C4-2B (cell line): ENCODE measurements at regions not wholly inside any gene's neighbourhood (a gene's known extent, or its start where the extent isn't known, plus 50 kb on each side); places are given as distances from the start of the nearest gene placed in this dataset.
"Not testable (repeated sequence)": the region's sequence is repeated elsewhere in the genome, so short reads cannot be mapped to it uniquely, and the experiment has no call there.

Source experiments
- H3K27ac ChIP-seq: fragments of 450-650 bp; 2 replicates; pipeline ENCODE4 v1.5.1; 2017
- ZFX ChIP-seq: fragments of 450-650 bp; IDR thresholded peaks from 2 replicates; pipeline ENCODE4 v1.6.1; 2017
- TF ChIP-seq, protein P1 (sequence below): fragments of 450-650 bp; conservative IDR thresholded peaks from 2 replicates; pipeline ENCODE4 v1.5.1; 2017; ENCODE audit warnings: mild to moderate bottlenecking

DNA sequence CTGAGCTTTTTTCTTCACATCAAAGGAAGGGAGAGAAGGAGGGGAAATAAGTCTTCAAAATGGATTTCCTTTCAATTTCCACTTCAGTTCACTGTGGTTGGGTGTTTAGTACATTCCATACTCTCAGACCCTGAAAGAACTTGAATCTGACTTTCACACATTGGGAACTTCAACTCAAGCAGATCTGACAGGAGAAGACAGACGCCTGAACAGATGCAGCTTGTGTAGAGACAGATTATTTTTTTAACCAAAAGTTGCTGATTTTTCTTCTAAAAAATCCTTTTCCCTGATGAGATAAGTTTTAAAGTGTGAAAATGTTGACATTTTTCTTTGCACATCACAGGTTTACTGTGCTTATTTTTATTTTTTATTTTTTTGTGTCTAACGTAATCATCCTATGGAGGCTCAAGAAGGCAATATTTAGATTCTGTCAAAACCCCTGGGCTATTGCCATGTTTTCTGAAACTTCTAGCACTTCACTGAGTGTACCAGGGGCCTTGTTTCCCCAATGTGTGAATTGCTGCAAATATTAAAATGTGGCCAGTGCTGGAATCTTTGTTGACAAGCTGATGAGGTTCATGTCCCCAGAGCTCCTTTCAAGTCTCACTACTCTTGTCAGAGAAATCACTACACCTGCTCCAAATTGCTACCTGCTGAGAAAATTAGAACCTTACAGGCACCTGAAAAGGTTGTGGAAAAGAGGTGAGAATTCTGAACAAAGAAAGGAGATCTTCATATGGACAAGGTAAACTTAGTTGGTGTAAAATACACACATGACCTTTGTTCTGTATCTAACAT, 214.8 kb upstream of the BTBD3 start:
- no peak overlapping the region for H3K27ac ChIP-seq
- TF ChIP-seq ZFX: no peak
- TF ChIP-seq, protein P1, sequence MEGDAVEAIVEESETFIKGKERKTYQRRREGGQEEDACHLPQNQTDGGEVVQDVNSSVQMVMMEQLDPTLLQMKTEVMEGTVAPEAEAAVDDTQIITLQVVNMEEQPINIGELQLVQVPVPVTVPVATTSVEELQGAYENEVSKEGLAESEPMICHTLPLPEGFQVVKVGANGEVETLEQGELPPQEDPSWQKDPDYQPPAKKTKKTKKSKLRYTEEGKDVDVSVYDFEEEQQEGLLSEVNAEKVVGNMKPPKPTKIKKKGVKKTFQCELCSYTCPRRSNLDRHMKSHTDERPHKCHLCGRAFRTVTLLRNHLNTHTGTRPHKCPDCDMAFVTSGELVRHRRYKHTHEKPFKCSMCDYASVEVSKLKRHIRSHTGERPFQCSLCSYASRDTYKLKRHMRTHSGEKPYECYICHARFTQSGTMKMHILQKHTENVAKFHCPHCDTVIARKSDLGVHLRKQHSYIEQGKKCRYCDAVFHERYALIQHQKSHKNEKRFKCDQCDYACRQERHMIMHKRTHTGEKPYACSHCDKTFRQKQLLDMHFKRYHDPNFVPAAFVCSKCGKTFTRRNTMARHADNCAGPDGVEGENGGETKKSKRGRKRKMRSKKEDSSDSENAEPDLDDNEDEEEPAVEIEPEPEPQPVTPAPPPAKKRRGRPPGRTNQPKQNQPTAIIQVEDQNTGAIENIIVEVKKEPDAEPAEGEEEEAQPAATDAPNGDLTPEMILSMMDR: no peak

DNA sequence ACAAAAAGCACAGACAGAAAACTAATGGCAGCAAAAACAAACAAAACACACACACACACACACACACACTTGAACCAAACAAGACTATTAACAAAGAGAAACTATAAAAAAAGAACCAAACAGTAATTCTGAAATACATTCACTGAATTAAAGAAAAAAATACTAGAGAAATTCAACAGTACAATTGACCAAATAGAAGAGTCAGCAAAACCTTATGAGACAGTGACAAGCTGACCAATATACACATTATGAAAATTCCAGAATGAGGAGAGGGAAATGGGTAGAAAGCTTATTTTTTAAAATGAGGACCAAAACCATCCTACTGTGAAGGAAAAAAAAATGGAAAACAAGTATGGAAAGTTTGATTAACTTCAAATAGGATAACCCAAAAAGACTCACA, 212.2 kb upstream of the BTBD3 start:
- TF ChIP-seq, protein P1: no peak
- TF ChIP-seq ZFX: no peak
- H3K27ac ChIP-seq: no peak overlapping the region

DNA sequence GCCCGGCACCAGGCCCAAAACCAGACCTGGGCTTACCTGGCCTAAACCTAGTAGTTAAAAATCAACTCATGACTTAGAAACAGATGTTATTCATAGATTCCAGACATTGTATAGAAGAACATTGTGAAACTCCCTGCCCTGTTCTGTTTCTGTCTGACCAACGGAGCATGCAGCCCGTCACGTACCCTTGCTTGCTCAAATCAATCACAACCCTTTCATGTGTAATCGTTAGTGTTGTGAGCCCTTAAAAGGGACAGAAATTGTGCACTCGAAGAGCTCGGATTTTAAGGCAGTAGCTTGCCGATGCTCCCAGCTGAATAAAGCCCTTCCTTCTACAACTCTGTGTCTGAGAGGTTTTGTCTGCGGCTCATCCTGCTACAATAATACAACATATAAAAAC, 209.5 kb upstream of the BTBD3 start:
- not testable (repeated sequence) for H3K27ac ChIP-seq

DNA sequence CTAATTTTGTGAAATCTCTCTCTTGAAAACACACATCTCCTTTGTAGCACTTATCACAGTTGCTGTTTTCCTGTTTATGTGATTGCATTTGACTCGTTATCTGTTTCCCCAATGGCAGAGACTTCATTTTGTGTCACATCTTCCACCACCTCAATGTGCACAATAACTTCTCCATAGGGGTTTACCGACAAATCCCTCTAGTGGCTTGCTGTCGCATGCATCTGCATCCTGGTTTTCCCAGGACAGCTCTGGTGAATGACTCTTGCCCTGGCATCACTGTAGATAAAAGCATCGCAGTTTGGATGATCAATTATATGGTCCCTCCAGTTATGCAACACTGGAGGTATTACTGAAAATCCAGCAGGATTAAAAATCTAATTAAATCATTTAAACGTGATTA, 206.5 kb upstream of the BTBD3 start:
- TF ChIP-seq, protein P1: peak; percentile 2; the same call in 1 of the 2 replicates
- no peak for TF ChIP-seq ZFX
- no peak overlapping the region for H3K27ac ChIP-seq

DNA sequence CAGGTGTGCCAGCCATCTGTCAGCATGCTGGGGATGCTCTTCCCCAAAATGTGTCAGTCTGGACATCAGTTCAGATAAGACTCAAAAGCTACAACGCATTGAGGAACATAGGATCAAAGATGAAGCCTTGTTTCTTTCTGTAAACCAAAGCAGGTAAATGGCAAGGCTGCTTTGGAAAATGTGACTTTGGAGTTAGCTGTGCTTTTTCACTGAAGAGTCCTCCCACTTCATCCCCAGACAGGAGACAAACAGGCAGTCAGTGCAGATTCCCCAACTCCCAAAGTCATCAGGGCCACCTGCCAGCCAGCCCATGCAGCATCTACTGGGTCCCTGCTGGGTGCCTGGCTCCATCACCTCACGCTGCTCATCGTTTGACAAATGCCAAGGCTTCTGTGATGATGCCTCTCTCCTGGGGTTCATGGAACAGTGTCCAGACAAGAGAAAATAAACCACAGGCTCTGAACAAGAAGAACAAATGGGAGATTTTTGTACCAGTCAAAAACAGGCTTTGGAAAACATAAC, 205.0 kb upstream of the BTBD3 start:
- H3K27ac ChIP-seq: no peak overlapping the region
- no peak for TF ChIP-seq ZFX
- TF ChIP-seq, protein P1: no peak

DNA sequence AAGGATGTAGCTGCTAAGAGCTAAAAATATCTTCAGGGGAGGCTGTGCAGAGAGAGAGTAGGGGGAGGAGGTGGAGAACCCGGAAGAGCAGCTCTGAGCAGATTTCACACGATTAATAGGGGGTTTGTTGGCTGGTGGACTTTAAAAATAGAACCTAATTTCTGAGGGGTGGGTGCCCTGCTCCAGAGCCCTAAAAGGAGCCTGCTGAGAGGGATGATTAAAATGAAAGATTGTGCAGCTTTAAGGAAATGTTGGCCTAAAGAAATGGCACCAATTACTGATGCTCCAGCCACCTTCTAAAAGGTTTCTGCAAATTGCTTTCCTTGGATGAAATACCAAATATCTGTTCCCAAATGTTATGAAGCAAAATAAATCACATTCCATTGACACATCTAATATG, 202.8 kb upstream of the BTBD3 start:
- TF ChIP-seq, protein P1: no peak
- TF ChIP-seq ZFX: no peak

DNA sequence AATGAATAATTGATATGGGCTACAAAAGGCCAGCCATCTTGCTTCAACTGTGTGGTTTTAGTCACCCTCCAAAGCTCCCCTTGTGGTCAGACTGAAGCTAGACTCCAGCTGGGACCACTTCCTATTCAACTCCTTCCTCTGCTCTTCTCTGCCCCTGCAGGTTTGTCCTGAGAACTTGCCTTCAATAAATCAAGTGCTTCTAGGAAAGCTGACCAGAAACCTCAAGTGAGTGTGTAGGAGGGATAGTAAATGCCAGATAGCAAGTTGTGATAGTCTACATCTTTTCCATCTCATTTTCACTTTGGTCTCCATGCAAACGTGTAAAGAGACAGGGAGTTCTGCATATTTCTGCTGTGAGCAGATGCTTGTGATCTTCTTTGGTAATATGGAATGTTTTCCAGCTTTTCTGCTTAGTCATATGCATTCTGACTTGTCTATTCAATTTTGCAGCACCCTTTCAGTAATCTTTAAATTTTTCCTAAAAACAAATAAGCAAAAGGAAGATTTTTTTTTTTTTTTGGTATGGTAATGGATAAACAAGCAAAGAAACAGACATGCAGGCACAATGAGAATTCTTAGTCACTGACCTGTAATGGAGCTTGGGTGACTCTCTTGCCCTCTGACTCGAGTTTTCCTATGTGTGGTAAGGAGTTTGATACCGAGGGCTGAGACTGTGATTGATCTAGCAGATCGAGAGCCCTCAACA, 201.3 kb upstream of the BTBD3 start:
- no peak for TF ChIP-seq ZFX
- TF ChIP-seq, protein P1: peak; percentile 42
- no peak overlapping the region for H3K27ac ChIP-seq

More for the DNA sequence above, 202.8 kb upstream of the BTBD3 start:
- H3K27ac ChIP-seq: no peak overlapping the region
